ENCODE measurements at regions not wholly inside any gene's neighbourhood (a gene's known extent, or its start where the extent isn't known, plus 50 kb on each side); places are given as distances from the start of the nearest gene placed in this dataset.

DNA sequence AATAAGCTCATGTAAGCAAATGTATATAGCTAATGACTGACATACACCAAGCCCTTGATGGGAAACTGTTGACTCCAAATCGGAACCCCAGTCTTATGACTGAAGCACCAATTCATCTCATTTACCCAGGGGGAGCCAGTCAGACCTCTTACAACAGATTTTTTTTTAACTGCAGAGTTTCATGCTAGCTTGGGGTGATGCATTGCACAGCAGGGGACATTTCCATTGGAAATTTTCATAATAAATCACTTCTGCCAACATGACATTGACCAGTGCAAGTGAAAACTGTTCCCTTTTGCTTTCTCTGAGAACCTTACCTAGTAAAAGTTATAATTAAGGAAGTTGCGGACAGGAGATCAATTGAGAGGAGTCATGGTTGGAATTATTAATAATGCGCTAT, 137.0 kb upstream of the VWC2 start:
- no peak for DNase-seq (ENCODE audit: low read depth)
- H3K4me3 ChIP-seq (ENCODE audit: low read length): no peak overlapping the region
- TF ChIP-seq, protein P1, sequence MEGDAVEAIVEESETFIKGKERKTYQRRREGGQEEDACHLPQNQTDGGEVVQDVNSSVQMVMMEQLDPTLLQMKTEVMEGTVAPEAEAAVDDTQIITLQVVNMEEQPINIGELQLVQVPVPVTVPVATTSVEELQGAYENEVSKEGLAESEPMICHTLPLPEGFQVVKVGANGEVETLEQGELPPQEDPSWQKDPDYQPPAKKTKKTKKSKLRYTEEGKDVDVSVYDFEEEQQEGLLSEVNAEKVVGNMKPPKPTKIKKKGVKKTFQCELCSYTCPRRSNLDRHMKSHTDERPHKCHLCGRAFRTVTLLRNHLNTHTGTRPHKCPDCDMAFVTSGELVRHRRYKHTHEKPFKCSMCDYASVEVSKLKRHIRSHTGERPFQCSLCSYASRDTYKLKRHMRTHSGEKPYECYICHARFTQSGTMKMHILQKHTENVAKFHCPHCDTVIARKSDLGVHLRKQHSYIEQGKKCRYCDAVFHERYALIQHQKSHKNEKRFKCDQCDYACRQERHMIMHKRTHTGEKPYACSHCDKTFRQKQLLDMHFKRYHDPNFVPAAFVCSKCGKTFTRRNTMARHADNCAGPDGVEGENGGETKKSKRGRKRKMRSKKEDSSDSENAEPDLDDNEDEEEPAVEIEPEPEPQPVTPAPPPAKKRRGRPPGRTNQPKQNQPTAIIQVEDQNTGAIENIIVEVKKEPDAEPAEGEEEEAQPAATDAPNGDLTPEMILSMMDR (IDR thresholded peaks at IDR 0.05; ENCODE audit: insufficient read depth, low read depth, low read length, missing control alignments): no peak

DNA sequence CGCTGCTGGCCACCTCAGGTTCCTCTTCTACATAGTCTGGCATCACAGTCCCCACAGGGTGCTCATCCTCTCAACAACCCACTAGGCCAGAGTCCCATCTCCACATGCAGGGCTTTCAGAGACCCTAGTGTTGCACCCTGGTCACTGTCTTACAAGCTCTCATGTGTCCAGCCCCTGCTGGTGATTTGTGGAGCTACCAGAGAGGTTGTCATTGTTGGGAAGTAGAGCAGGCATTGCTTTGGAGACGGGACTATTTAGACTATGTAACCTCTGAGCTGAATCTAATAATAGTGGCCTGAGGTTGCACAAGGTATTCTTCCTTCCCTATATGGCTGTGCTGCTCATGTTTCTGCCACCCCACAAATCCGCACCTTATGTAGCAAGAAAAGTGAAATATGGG, 135.3 kb upstream of the VWC2 start:
- no peak overlapping the region for H3K4me3 ChIP-seq (ENCODE audit: low read length)
- TF ChIP-seq, protein P1 (IDR thresholded peaks at IDR 0.05; ENCODE audit: insufficient read depth, low read depth, low read length, missing control alignments): no peak
- no peak for DNase-seq (ENCODE audit: low read depth)

DNA sequence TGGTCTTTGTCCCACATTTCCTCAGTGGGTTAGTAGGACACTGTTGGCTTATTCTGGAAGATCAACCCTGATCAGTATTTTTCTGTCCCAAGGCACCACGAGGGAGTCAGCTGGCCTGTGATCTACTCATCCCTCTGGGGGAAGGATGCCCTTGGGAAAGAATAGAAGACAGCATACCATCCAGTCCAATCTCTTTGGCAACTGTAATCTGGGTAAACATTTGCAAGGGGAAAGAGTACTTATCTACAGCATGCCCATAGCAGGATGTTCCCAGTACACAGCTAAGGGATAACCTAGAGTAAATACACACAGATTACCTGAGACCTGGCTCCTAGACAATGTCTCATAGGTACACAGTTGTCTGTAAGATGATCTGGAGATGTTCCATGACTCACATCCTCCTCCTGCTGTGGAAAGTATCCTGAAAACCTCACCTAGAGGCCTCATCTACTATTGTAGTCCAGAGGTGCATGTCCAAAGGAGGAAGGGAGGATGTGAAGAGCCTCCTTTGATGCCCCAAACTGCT, 134.3 kb upstream of the VWC2 start:
- TF ChIP-seq, protein P1 (IDR thresholded peaks at IDR 0.05; ENCODE audit: insufficient read depth, low read depth, low read length, missing control alignments): no peak
- DNase-seq (ENCODE audit: low read depth): no peak
- no peak overlapping the region for H3K4me3 ChIP-seq (ENCODE audit: low read length)

DNA sequence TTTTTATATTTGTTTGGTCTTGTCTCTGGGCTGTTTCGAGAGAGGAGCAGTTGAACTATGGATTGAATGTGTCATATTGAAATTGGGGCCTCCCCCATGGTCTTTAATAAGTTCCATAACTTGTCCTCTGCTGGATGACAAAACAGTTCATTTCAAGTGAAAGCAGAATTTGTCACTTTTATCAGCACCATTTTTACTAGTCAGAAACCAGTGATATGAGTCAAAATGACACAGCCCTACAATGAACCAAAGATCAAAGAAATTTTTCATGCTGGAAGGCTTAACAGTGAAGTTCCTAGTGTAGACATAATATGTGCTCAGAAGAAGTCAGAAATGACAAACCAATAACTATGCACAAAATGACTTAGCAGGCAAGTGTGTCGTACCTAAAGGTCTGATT, 133.6 kb upstream of the VWC2 start:
- no peak for DNase-seq (ENCODE audit: low read depth)
- TF ChIP-seq, protein P1 (IDR thresholded peaks at IDR 0.05; ENCODE audit: insufficient read depth, low read depth, low read length, missing control alignments): no peak
- H3K4me3 ChIP-seq (ENCODE audit: low read length): no peak overlapping the region

DNA sequence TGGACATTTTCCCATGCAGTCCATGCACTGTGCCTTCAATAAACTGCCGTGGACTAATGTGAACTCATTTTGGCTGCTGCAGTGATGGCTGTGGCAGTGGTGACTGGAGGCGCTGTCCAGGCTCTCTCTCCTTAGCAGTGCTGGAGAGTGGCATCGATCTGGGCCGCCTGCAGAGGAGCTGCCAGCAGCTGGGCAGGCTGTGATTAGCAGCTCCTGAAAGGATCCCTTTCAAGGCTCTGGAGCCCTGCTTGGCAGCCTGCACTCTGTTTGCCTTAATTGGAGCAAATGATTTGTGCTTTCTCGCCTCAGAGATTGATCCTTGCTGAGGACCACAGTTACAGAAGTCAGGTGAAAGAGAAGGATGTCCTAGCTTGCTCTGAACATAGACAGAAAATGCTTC, 130.1 kb upstream of the VWC2 start:
- no peak for DNase-seq (ENCODE audit: low read depth)
- no peak overlapping the region for H3K4me3 ChIP-seq (ENCODE audit: low read length)
- TF ChIP-seq, protein P1 (IDR thresholded peaks at IDR 0.05; ENCODE audit: insufficient read depth, low read depth, low read length, missing control alignments): no peak

DNA sequence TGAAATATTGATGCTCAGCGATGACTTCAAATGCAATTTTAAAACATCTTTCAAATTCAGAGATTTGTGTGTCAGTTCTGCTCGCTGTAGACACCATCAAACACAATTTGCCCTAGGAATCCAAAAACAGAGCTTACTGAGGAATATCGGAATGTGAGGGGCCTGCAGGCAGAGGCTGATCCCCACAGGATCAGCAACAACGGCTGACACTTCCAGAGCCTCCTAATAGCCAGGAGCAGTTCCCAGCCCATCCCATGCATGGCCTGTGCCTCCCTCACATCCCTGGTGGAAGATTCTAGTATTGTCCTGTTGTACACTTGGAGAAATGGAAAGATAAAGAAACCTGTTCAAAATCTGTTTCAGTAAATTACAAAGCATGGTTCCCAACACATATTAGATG, 129.7 kb upstream of the VWC2 start:
- no peak for DNase-seq (ENCODE audit: low read depth)
- TF ChIP-seq, protein P1 (IDR thresholded peaks at IDR 0.05; ENCODE audit: insufficient read depth, low read depth, low read length, missing control alignments): no peak
- H3K4me3 ChIP-seq (ENCODE audit: low read length): no peak overlapping the region

DNA sequence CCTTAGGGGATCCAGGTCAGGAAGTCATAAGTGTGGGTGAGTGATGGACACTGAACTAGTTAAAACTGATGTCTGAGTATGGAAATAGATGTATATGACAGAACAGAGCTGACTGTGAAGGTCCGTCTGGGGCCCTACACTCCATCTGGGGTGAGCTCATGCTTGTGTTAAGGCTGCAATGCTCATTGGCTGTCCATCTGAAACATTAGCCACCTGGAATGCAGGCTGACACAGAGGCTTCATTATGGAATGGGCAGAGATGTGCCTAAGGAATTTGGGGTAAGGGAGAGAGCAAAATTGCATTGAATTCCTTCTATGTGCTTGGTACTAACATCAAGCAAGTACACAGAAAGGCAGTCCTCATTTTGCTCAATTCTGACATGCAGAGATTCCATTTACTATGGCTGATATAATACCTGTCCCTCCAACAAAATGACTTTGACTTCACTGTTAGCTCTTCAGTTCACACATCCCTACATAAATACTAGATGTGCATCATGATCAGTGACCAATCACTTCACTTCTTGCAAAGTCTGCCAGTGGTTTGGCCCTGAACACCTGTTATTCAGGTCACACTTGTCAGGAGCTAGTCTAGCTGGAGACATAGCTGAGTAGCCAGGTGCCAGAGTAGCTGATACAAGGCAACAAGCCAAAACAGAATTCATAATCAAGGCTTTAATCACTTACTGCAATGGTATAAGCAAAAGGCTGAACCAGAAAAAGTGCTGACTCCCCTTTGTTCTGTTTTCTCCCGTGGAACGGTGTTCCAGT, 128.9 kb upstream of the VWC2 start:
- TF ChIP-seq, protein P1 (IDR thresholded peaks at IDR 0.05; ENCODE audit: insufficient read depth, low read depth, low read length, missing control alignments): no peak
- no peak for DNase-seq (ENCODE audit: low read depth)
- H3K4me3 ChIP-seq (ENCODE audit: low read length): no peak overlapping the region

Data from epithelial cell of esophagus (primary cell).